GM12872 (cell line): ENCODE measurements at regions not wholly inside any gene's neighbourhood (a gene's known extent, or its start where the extent isn't known, plus 50 kb on each side); places are given as distances from the start of the nearest gene placed in this dataset.

Source experiments
- TF ChIP-seq, protein P1 (sequence below): IDR thresholded peaks from 3 replicates; pipeline ENCODE4 v1.5.1; 2011; ENCODE audit warnings: low read depth, mild to moderate bottlenecking, low read length, moderate library complexity; ENCODE audit not compliant: insufficient read depth

GRCh38 chr13:65416784-65417183 is 1813.4 kb downstream of the PCDH9 start:
- TF ChIP-seq, protein P1, sequence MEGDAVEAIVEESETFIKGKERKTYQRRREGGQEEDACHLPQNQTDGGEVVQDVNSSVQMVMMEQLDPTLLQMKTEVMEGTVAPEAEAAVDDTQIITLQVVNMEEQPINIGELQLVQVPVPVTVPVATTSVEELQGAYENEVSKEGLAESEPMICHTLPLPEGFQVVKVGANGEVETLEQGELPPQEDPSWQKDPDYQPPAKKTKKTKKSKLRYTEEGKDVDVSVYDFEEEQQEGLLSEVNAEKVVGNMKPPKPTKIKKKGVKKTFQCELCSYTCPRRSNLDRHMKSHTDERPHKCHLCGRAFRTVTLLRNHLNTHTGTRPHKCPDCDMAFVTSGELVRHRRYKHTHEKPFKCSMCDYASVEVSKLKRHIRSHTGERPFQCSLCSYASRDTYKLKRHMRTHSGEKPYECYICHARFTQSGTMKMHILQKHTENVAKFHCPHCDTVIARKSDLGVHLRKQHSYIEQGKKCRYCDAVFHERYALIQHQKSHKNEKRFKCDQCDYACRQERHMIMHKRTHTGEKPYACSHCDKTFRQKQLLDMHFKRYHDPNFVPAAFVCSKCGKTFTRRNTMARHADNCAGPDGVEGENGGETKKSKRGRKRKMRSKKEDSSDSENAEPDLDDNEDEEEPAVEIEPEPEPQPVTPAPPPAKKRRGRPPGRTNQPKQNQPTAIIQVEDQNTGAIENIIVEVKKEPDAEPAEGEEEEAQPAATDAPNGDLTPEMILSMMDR, result no peak

DNA sequence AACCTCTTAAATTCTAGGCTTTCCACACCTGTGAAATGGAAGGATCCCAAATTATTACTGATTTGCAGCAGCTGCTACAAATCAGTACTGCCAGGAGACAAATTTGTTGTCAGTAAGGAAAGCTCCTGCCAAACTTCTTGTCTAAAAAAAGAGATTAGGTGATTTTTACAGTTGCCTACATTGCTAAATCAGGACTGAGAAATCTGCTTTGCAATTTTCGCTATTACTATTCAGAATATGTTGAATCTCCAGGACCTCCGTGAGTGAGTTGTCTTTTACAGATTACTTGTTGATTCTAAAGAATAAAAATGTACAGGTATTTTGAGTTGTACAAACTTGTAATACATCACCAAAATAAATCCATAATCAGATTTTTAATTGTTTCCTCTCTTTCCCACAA is 1815.9 kb downstream of the PCDH9 start:
- TF ChIP-seq, protein P1, result no peak

DNA sequence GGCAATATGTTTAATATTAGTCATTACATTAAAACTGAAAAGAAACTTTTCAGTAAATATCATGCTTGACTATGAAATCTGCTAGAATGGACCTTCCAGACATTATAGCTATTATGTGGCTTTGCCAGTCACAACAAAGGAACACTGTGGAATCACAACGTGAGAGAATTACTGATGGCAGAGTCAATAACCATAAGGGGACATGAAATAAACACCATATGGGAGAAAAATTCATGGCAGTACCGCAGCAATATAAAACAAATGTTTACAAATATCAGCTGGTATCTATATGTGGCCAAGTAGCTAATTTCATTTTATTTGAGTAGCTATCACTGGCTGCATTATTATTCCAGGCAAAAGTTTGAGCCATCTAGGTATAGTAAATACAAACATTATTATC is 1818.6 kb downstream of the PCDH9 start:
- TF ChIP-seq, protein P1, result no peak

GRCh38 chr13:65410791-65411190 is 1819.3 kb downstream of the PCDH9 start:
- TF ChIP-seq, protein P1, result no peak

GRCh38 chr13:65401315-65401714 is 1828.8 kb downstream of the PCDH9 start:
- TF ChIP-seq, protein P1, result no peak

DNA sequence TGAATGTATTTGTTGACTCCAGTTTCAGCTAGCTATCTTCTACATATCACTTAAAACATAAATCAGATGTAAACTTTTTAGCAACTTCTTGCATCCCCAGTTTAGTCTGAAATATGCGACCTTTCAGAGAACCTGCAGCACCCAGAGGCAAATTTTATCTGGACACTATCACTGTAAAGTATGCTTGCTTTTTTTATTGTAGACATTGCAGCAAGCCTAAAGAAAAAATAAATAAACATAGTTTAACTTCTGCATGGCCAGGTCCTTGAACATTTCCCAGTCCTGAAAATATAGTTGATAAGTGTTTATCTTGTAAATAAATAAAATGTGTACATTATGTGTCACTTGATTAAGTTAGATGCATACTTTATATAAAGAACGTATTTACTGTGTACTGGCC is 1829.4 kb downstream of the PCDH9 start:
- TF ChIP-seq, protein P1, result no peak

- TF ChIP-seq, protein P1, result no peak
These were observed 1842.3 kb downstream of the PCDH9 start for GRCh38 chr13:65387743-65388347.
